NCI-H1417 treated with DMSO at 0.1 percent for 48 hours (cell line): ENCODE measurements at regions not wholly inside any gene's neighbourhood (a gene's known extent, or its start where the extent isn't known, plus 50 kb on each side); places are given as distances from the start of the nearest gene placed in this dataset.
"Not testable (repeated sequence)": the region's sequence is repeated elsewhere in the genome, so short reads cannot be mapped to it uniquely, and the experiment has no call there.

Experiments used
- DNase-seq: peaks from one replicate; lab custom pipeline; 2025; lab: John Stamatoyannopoulos, UW

- DNase-seq, result no peak
Measured at GRCh38 chr5:104456122-104456521, 893.5 kb upstream of the NUDT12 start.

GRCh38 chr5:104452550-104452949 lies 890.0 kb upstream of the NUDT12 start:
- DNase-seq, result no peak

GRCh38 chr5:104451911-104452310 lies 889.3 kb upstream of the NUDT12 start:
- not testable (repeated sequence) for DNase-seq

DNA sequence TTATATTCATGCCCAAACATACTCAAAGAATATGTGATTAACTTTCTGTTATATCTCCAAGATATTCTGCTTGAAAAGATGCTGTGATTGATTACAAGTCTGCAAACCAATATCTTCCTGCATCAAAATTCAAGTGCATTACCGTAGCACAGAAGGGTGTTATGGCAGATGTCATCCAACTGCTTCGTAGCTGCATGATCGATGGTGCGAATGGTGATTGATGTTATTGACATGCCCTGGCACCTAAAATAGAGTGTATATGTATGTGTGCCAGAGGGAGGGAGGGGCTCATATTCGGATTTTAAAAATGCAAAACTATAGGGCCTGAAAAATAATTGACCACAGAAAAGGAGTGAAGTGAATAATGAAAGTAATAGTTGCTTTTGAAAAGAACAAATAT lies 882.1 kb upstream of the NUDT12 start:
- DNase-seq, result no peak

DNA sequence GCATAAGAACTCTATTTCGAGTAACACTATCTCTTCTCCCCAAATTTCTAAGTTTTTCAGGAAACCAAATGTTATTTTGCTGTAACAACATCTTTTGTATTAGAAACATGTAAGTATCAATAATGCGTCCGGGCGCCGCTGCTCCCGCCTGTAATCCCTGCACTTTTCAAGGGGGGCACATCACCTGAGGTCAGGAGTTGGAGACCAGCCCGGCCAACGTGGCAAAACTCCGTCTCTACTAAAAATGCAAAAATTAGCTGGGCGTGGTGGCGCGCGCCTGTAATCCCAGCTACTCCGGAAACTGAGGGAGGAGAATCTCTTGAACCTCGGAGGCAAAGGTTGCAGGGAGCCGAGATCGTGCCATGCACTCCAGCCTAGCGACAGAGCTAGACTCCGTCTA lies 881.1 kb upstream of the NUDT12 start:
- no peak for DNase-seq

DNA sequence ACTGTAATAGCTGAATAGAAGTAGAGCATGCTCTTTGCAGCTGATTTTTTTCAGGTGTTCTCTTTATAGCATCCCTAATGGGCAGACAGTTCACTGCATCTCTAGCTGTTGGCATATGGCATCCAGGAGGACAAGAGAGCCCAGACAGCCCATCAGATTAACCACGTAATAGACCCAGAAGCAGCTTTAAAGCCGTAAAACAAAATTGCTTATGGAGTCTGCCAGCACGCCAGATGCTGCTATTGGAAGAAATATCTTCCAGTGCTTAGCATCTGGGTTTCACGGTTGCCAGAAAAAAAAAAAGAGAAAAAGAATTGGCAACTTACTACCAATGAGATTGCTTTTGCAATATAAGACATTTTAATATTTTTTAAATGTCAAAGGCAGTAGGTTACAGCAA lies 869.4 kb upstream of the NUDT12 start:
- no peak for DNase-seq

GRCh38 chr5:104431002-104431620 lies 868.5 kb upstream of the NUDT12 start:
- DNase-seq, result no peak

- no peak for DNase-seq
Measured at GRCh38 chr5:104429911-104430310, 867.3 kb upstream of the NUDT12 start.

GRCh38 chr5:104421431-104421830 lies 858.8 kb upstream of the NUDT12 start:
- DNase-seq, result no peak

DNA sequence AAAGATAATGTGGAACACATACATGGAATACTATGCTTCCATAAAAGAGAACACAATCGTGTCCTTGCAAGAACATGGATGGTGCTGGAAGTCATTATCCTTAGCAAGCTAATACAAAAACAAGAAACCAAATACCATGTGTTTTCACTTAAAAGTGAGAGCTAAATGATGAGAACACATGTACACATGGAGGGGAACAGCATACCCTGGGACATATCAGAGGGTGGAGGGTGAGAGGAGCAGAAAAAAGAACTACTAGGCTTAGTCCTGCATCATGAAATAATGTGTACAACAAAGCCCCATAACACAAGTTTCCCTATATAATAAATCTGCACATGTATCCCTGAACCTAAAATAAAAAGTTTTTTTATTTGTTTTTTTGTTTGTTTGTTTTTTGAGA lies 855.5 kb upstream of the NUDT12 start:
- DNase-seq, result no peak

GRCh38 chr5:104412649-104413240 lies 850.2 kb upstream of the NUDT12 start:
- no peak for DNase-seq

DNA sequence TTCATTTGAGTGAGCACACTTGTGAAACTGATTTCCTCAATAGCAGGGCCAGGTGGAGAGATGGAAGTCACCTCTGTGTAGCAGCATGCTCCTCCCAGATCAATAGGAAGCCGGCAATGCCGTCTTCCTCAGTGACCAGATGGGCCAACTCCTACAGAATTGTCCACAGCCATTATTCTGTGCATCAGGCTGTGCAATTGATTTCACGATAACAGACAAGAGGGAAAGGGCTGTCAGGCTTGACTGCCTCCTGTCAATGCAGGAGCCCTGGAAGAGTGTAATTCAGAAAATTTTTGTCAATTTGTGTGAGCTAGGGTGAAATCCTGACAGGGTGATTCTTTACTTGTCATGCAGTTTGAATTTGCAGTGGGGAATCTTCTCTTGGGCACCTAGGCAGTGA lies 838.4 kb upstream of the NUDT12 start:
- no peak for DNase-seq

DNA sequence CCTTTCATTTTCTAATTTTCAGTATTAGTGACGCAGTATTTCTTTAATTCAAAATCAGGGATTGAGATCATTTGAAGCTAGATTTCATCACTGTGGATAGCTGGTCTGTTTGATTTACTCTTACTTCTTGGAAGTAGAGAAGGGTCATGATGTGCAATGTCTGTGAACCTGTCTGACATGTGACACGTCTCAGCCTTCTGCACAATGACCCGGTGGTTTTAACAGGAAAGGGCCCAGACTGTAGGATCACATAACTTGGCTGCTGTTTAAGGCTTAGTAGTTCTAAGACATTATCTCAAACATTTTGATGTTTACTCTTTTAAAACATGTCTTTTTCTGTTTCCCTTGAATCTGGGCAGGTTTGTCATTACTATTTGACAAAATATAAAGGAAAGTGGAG lies 823.3 kb upstream of the NUDT12 start:
- DNase-seq, result no peak

DNA sequence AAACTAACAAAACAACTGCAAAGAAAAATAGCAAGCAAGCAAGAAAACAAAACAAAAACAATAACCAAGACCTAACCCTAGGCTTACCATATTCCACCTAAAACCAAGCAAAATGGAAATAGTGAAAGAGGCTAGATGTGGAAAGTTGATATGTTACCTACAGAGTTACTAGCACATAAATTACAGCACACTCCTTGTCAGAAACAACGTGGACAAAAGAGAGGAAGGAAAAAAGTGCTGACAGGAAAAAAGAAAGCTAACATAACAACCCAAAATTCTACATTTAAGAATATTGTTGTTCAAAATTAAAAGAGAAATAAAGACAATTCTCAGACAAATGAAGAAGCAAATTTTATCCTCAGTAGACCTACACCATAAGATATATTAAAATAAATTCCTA lies 812.8 kb upstream of the NUDT12 start:
- DNase-seq, result no peak

DNA sequence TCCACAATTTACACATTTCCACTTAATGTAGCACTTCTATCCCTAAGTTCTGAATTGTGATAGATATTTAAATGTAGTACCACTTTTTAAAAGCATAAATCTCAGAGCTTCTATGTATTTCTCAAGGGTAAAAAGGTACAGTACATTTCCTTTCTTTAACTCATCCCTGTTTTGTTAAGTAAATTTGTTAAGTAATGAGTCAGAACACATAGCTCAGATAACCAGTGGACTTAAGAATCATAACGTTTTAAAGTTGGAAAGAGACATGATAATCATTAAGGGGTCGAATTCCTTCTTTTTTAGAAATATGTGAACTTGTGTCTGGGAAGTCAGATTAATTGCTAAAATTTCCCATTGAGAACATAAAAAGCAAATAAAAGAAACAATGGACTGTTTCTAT lies 810.2 kb upstream of the NUDT12 start:
- no peak for DNase-seq

DNA sequence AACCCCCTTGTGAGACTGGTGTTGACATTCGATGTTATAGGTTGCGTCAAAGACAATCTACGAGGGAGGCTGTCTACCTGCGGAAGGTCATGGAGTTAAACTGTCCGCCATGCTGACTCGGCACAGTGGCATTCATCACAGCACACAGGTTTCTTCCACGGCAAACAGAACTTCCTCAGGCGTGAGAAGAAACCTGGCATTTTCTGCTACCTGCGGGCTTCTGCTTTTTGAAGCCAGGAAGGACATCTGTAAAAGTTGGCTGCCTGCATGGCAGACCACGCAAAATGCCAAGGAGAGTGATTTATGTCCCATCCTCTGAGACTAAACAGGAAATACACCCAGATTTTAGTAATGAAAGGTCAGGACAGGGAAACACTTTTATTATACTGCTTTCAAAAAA lies 809.8 kb upstream of the NUDT12 start:
- no peak for DNase-seq

DNA sequence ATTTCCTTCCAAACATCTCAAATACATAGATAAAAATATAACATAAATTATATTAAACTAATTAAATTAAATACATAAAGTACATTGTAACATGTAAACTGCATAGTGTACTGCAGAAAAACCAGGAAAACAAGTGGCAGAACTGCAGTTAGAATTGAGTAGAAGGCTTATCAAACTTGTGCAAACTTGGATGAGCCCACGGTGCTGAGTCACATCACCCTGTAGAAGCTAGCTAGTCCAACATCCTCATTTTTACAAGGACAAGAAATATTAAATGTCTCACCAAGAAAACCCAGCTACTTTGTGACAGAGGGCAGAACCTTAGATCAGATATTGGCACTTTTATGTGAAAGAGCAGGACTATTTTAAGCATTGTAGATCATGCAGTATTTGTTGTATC lies 807.9 kb upstream of the NUDT12 start:
- no peak for DNase-seq

DNA sequence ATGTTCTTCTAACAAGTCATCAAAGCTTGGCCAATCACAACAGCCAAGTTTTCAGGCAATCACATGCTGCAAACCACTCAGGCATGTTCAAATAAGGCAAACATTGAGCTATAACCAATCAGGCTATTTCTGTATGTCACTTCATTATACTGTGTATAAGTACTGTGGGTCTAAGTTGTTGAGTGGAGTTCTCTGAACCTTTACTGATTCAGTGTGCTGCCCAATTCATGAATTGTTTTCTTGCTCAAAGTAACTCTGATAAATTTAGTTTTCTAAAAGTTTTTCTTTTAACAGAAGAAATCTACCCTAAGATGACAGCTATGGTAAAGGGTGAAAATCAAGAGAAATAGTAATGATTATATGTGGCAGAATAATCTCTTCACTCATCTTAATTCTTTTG lies 805.4 kb upstream of the NUDT12 start:
- DNase-seq, result no peak

- no peak for DNase-seq
Measured at GRCh38 chr5:104363567-104363966, 801.0 kb upstream of the NUDT12 start.

- no peak for DNase-seq
Measured at GRCh38 chr5:104361932-104362331, 799.3 kb upstream of the NUDT12 start.

GRCh38 chr5:104355350-104355749 lies 792.8 kb upstream of the NUDT12 start:
- no peak for DNase-seq

DNA sequence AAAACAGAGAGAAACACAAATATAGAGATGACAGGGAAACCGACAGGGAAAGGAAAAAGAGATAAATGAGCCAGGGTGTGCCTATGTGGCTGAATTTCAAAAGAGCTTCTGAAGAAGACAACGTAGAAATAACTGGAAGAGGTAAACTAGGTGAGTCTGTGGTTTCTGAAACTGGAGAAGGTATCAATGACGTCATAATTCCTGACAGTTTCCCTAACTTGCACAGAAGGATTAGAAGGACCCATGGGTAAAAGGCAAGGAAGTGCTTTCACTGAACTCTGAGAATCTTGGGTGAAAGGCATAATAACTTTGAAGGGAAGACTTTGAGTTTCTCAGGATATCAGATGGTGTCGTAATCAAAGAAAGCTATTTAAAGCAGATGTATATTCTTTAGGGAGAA lies 790.8 kb upstream of the NUDT12 start:
- DNase-seq, result no peak

- no peak for DNase-seq
Measured at GRCh38 chr5:104352954-104353353, 790.4 kb upstream of the NUDT12 start.

- no peak for DNase-seq
Measured at GRCh38 chr5:104347119-104347708, 784.6 kb upstream of the NUDT12 start.
